Esophagus (tissue), 2 donors: ENCODE measurements at regions not wholly inside any gene's neighbourhood (a gene's known extent, or its start where the extent isn't known, plus 50 kb on each side); places are given as distances from the start of the nearest gene placed in this dataset.

Experiments used
- H3K27ac ChIP-seq, 2 donors: one replicate each; pipeline ENCODE4 v1.5.1; 2013; ENCODE audit warnings: low read depth in 2 of 2, mild to moderate bottlenecking in 2 of 2, inconsistent platforms in 1 of 2, low read length in 1 of 2, moderate library complexity in 1 of 2
- H3K27me3 ChIP-seq, 2 donors: one replicate each; pipeline ENCODE4 v1.6.1; 2013; ENCODE audit warnings: low read length in 2 of 2, control low read depth in 1 of 2, mild to moderate bottlenecking in 1 of 2; ENCODE audit not compliant: insufficient read depth in 2 of 2, control insufficient read depth in 1 of 2
- H3K36me3 ChIP-seq, 2 donors: one replicate each; pipeline ENCODE4 v1.6.1; 2013; ENCODE audit warnings: low read length in 1 of 2; ENCODE audit not compliant: control insufficient read depth in 2 of 2, insufficient read depth in 2 of 2
- H3K4me1 ChIP-seq, 2 donors: one replicate each; pipeline ENCODE4 v1.6.1; 2013; ENCODE audit warnings: low read length in 1 of 2; ENCODE audit not compliant: control insufficient read depth in 2 of 2, insufficient read depth in 2 of 2
- H3K4me3 ChIP-seq, 2 donors: one replicate each; pipeline ENCODE4 v1.5.1; 2013; ENCODE audit warnings: low read length in 2 of 2, mild to moderate bottlenecking in 2 of 2, low read depth in 1 of 2, moderate library complexity in 1 of 2
- H3K9me3 ChIP-seq, 2 donors: one replicate each; pipeline ENCODE4 v1.6.1; 2013; ENCODE audit warnings: mild to moderate bottlenecking in 2 of 2, low read depth in 1 of 2, low read length in 1 of 2, moderate library complexity in 1 of 2; ENCODE audit not compliant: control insufficient read depth in 2 of 2, insufficient read depth in 1 of 2
- WGBS, 2 donors: extraction: QIAGEN DNeasy Blood & Tissue Kit; methylation state at CpG; one replicate each; pipeline ENCODE4 v1.1.7; 2013; 5-methylcytosine and 5-hydroxymethylcytosine counted together
- donor health status: healthy with polysubstance abuse.
- donor health status: Bipolar disorder and iron deficiency.

- H3K4me1 ChIP-seq: no peaks in the 10 kb centered on the region
- H3K9me3 ChIP-seq: no peaks in the 10 kb centered on the region
- no peak overlapping the region for H3K27ac ChIP-seq
- H3K36me3 ChIP-seq: no peaks in the 10 kb centered on the region
- H3K4me3 ChIP-seq: no peak overlapping the region
- H3K27me3 ChIP-seq: no peaks in the 10 kb centered on the region
- WGBS, 2 donors: 38 to 66% methylated on average over 5 of the region's 5 CpGs
Observed at GRCh38 chr1:90507173-90507572, 209.9 kb downstream of the BARHL2 start.

- no peaks in the 10 kb centered on the region for H3K36me3 ChIP-seq
- no peaks in the 10 kb centered on the region for H3K27me3 ChIP-seq
- no peak overlapping the region for H3K27ac ChIP-seq
- H3K4me1 ChIP-seq: no peaks in the 10 kb centered on the region
- WGBS, 2 donors: 96 to 100% methylated on average over 2 of the region's 2 CpGs
- H3K4me3 ChIP-seq: no peak overlapping the region
- no peaks in the 10 kb centered on the region for H3K9me3 ChIP-seq
Observed at GRCh38 chr1:90505806-90506205, 211.3 kb downstream of the BARHL2 start.

- Histone ChIP-seq H3K27ac (no peak overlapping the region), H3K9me3 (no peaks in the 10 kb centered on the region), H3K4me3 (no peak overlapping the region), H3K4me1 (no peaks in the 10 kb centered on the region), H3K36me3 (no peaks in the 10 kb centered on the region), H3K27me3 (no peaks in the 10 kb centered on the region)
- WGBS, 2 donors: 59% methylated on average over 1 of the region's 1 CpG
Observed at GRCh38 chr1:90504509-90504908, 212.6 kb downstream of the BARHL2 start.

- H3K4me1 ChIP-seq: no peaks in the 10 kb centered on the region
- H3K27ac ChIP-seq: no peak overlapping the region
- H3K9me3 ChIP-seq: no peaks in the 10 kb centered on the region
- 32 to 47% methylated on average over 1 of the region's 1 CpG for WGBS, 2 donors
- H3K27me3 ChIP-seq: no peaks in the 10 kb centered on the region
- no peak overlapping the region for H3K4me3 ChIP-seq
- H3K36me3 ChIP-seq: no peaks in the 10 kb centered on the region
Observed at GRCh38 chr1:90502696-90503095, 214.4 kb downstream of the BARHL2 start.

GRCh38 chr1:90502194-90502593 is 214.9 kb downstream of the BARHL2 start:
- no peaks in the 10 kb centered on the region for H3K4me1 ChIP-seq
- H3K4me3 ChIP-seq: no peak overlapping the region
- no peaks in the 10 kb centered on the region for H3K36me3 ChIP-seq
- 60 to 62% methylated on average over 7 of the region's 7 CpGs for WGBS, 2 donors
- H3K27me3 ChIP-seq: no peaks in the 10 kb centered on the region
- no peak overlapping the region for H3K27ac ChIP-seq
- H3K9me3 ChIP-seq: no peaks in the 10 kb centered on the region

- Histone ChIP-seq H3K36me3 (no peaks in the 10 kb centered on the region), H3K27me3 (no peaks in the 10 kb centered on the region), H3K4me3 (no peak overlapping the region), H3K9me3 (no peaks in the 10 kb centered on the region), H3K4me1 (no peaks in the 10 kb centered on the region), H3K27ac (no peak overlapping the region)
- WGBS, 2 donors: 48 to 56% methylated on average over 3 of the region's 3 CpGs
Observed at GRCh38 chr1:90501281-90501680, 215.8 kb downstream of the BARHL2 start.

GRCh38 chr1:90494748-90495282 is 222.3 kb downstream of the BARHL2 start:
- Histone ChIP-seq H3K36me3 (no peaks in the 10 kb centered on the region), H3K9me3 (no peaks in the 10 kb centered on the region), H3K27me3 (no peaks in the 10 kb centered on the region), H3K4me1 (no peaks in the 10 kb centered on the region), H3K27ac (no peak overlapping the region), H3K4me3 (no peak overlapping the region)
- WGBS, 2 donors: 69 to 72% methylated on average over 11 of the region's 11 CpGs

- WGBS, 2 donors: 64 to 71% methylated on average over 5 of the region's 5 CpGs
- Histone ChIP-seq H3K36me3 (no peaks in the 10 kb centered on the region), H3K27ac (no peak overlapping the region)
Observed at GRCh38 chr1:90488451-90488850, 228.7 kb downstream of the BARHL2 start.

GRCh38 chr1:90486996-90487395 is 230.1 kb downstream of the BARHL2 start:
- Histone ChIP-seq H3K9me3 (no peaks in the 10 kb centered on the region), H3K27ac (no peak overlapping the region), H3K36me3 (no peaks in the 10 kb centered on the region), H3K4me3 (no peak overlapping the region), H3K27me3 (no peaks in the 10 kb centered on the region), H3K4me1 (no peaks in the 10 kb centered on the region)
- 70 to 73% methylated on average over 3 of the region's 3 CpGs for WGBS, 2 donors

More at GRCh38 chr1:90488451-90488850, 228.7 kb downstream of the BARHL2 start:
- Histone ChIP-seq H3K4me3 (no peak overlapping the region), H3K27me3 (no peaks in the 10 kb centered on the region), H3K4me1 (no peaks in the 10 kb centered on the region), H3K9me3 (no peaks in the 10 kb centered on the region)

GRCh38 chr1:90486134-90486824 is 230.8 kb downstream of the BARHL2 start:
- 75 to 85% methylated on average over 1 of the region's 1 CpG for WGBS, 2 donors

More at GRCh38 chr1:90486134-90486824, 230.8 kb downstream of the BARHL2 start:
- Histone ChIP-seq H3K36me3 (no peaks in the 10 kb centered on the region), H3K27me3 (no peaks in the 10 kb centered on the region), H3K4me1 (no peaks in the 10 kb centered on the region), H3K9me3 (no peaks in the 10 kb centered on the region), H3K27ac (no peak overlapping the region), H3K4me3 (no peak overlapping the region)
